ES-I3 (cell line): ENCODE measurements at regions not wholly inside any gene's neighbourhood (a gene's known extent, or its start where the extent isn't known, plus 50 kb on each side); places are given as distances from the start of the nearest gene placed in this dataset.
"Not testable (repeated sequence)": the region's sequence is repeated elsewhere in the genome, so short reads cannot be mapped to it uniquely, and the experiment has no call there.

Experiments used
- H3K36me3 ChIP-seq: 2 replicates; pipeline ENCODE4 v1.6.1; 2013; ENCODE audit warnings: mild to moderate bottlenecking, low read length, control low read depth, moderate library complexity; ENCODE audit not compliant: insufficient read depth
- H3K4me1 ChIP-seq: 2 replicates; pipeline ENCODE4 v1.6.1; 2013; ENCODE audit warnings: mild to moderate bottlenecking, control low read depth, low read length; ENCODE audit not compliant: insufficient read depth
- H3K9ac ChIP-seq: 2 replicates; pipeline ENCODE4 v1.6.1; 2013; ENCODE audit warnings: low read depth, mild to moderate bottlenecking, low read length, moderate library complexity
- H3K9me3 ChIP-seq: 2 replicates; pipeline ENCODE4 v1.6.1; 2013; ENCODE audit warnings: mild to moderate bottlenecking, low read length, moderate library complexity; ENCODE audit not compliant: control insufficient read depth, insufficient read depth

DNA sequence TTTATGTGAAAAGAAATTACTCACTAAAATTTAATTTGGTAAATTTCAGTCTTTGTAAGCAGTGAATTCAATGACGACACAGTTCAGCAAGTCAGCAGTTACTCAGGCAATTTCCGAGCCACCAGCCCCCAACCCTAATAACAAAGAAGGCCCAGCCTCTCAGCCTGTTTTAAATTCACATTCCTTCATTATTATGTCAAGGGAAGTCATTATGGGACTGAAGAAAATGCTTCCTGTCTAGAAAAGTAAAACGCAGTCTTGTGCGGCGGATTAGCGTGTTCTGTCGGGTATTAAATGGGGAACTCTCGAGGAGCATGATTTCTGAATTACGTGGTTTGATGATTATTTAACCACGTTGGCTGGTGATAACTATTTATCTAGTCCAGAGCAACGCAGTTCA is 177.6 kb downstream of the AIPL1 start:
- Histone ChIP-seq H3K9me3 (no peaks in the 10 kb centered on the region), H3K4me1 (peaks cover 23% of the 10 kb centered on the region), H3K9ac (peak overlapping the region; percentile 4; the same call in 1 of the 2 replicates), H3K36me3 (no peaks in the 10 kb centered on the region; the same call in 1 of the 2 replicates)

DNA sequence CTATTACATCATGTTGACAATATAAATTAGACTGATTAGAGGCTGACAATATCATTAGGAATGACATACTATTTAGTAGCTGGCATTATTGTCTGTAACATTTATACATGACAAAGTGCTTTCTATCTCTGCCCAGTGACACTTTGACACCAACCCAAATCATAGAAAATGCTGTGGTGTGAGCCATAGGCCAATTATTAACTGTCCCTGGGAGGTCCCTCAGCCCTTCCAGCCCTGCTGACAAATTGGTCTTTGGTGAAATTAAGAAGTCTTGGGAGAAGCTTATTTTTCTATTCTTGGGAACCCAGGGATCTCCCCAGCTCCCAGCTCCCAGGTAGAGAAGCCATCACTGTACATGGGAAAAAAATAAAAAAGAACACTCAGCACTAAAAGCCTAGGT is 179.6 kb downstream of the AIPL1 start:
- no peak overlapping the region for H3K9ac ChIP-seq
- no peaks in the 10 kb centered on the region; the same call in 1 of the 2 replicates for H3K36me3 ChIP-seq
- no peaks in the 10 kb centered on the region for H3K9me3 ChIP-seq
- H3K4me1 ChIP-seq = peaks cover 16% of the 10 kb centered on the region

DNA sequence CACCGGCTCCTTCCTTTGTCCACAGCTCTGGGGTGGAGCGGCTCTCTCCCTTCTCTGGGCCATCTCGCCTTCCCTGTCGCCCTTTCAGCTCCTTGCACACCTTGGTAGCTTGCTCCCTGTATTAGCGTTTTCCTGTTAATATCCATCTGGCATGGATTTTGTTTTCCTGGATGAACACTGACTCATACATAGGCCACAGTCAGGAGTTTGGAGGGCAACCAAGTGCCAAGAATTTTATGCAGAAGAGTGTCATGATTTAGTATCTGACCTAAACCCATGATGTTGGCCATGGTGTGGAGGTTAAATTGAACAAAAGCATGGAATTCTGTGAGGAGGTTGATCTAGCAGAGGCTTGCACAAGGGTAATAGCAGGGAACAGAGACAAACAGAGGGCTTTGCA is 180.9 kb downstream of the AIPL1 start:
- peaks cover 21% of the 10 kb centered on the region for H3K4me1 ChIP-seq
- no peaks in the 10 kb centered on the region; the same call in 1 of the 2 replicates for H3K36me3 ChIP-seq
- H3K9me3 ChIP-seq = no peaks in the 10 kb centered on the region
- H3K9ac ChIP-seq = no peak overlapping the region

DNA sequence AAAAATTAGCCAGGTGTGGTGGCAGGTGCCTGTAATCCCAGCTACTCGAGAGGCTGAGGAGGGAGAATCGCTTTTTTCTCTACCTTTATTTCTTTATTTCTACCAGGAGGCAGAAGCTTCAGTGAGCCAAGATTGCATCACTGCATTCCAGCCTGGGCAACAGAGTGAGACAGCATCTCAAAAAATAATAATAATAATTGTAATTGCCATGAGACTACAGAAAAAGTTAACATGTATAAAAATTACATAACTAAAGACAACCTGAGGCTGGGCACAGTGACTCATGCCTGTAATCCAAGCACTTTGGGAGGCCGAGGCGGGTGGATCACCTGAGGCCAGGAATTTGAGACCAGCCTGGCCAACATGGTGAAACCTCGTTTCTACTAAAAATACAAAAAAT is 181.5 kb downstream of the WSCD1 start:
- not testable (repeated sequence) for H3K36me3 ChIP-seq, H3K9me3 ChIP-seq

DNA sequence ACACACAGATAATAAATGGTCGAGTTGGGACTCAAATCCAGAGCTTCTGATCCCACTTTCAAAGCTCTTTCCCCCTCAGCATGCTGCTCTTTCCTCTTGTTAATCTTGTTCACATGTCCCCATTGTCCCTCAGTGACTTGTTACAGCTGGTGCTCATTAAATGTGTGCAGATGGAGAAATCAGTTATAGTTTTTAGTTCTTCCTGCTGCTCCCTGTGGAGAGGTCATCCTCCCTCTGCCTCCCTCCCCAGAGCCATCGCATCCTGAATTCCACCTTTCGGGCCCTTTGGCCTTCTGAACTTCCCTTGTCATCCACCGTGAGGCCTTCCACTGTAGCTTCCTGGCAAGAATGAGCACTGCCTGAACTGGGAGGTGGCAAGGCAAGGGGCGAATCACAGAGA is 179.6 kb downstream of the WSCD1 start:
- Histone ChIP-seq H3K36me3 (no peaks in the 10 kb centered on the region; the same call in 1 of the 2 replicates), H3K9me3 (no peaks in the 10 kb centered on the region), H3K9ac (no peak overlapping the region), H3K4me1 (peaks cover 8% of the 10 kb centered on the region; the same call in 1 of the 2 replicates)

More for the DNA sequence above, 181.5 kb downstream of the WSCD1 start:
- not testable (repeated sequence) for H3K9ac ChIP-seq
- H3K4me1 ChIP-seq = peaks cover 11% of the 10 kb centered on the region; the same call in 1 of the 2 replicates

DNA sequence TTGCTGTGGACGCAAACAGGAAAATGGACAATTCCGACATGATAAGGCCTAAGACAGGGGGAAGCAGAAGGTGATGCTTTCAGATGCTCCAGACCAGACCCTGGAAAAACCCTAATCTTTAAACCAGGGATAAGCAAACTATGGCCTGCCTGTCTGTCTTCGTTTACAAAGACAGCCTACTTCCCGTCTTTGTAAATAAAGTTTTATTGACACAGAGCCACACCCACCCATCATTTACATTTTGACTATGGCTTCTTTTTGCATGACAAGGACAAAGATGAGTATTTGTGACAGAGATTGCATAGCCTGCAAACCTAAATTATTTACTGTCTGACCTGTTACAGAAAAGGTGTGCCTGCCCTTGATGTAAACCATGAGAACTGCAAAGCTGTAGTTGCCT is 177.9 kb downstream of the WSCD1 start:
- H3K4me1 ChIP-seq = peaks cover 11% of the 10 kb centered on the region
- H3K9ac ChIP-seq = no peak overlapping the region
- no peaks in the 10 kb centered on the region; the same call in 1 of the 2 replicates for H3K36me3 ChIP-seq
- H3K9me3 ChIP-seq = no peaks in the 10 kb centered on the region

GRCh38 chr17:6245301-6246177 is 175.4 kb downstream of the WSCD1 start:
- no peak overlapping the region for H3K9ac ChIP-seq
- H3K9me3 ChIP-seq = no peaks in the 10 kb centered on the region
- no peaks in the 10 kb centered on the region for H3K36me3 ChIP-seq
- H3K4me1 ChIP-seq = peaks cover 30% of the 10 kb centered on the region

DNA sequence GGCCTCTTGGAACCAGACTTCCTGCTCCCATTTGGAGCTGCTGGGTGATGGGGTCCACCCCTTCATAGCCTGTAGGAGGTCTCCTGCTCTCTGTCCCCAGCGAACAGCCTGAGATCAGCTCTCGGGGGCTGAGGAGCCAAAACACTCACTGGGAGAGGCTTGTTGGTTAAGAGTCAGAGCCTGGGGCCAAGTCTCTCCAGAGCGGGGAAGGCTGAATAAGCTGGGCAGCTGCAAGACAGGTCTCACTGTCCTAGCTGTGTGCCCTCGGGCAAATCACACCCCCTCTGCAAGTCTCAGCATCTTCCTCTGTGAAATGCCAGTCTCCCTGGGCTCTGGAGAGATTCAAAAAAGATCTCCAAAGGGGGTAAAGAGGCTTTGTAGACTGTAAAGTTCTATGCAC is 174.6 kb downstream of the WSCD1 start:
- Histone ChIP-seq H3K4me1 (peaks cover 36% of the 10 kb centered on the region), H3K36me3 (no peaks in the 10 kb centered on the region), H3K9ac (no peak overlapping the region), H3K9me3 (no peaks in the 10 kb centered on the region)

- Histone ChIP-seq H3K9me3 (no peaks in the 10 kb centered on the region), H3K36me3 (no peaks in the 10 kb centered on the region), H3K9ac (no peak overlapping the region), H3K4me1 (peaks cover 34% of the 10 kb centered on the region)
These were observed 174.1 kb downstream of the WSCD1 start for GRCh38 chr17:6244253-6244652.

- H3K36me3 ChIP-seq = no peaks in the 10 kb centered on the region
- no peaks in the 10 kb centered on the region for H3K9me3 ChIP-seq
- no peak overlapping the region for H3K9ac ChIP-seq
- peaks cover 38% of the 10 kb centered on the region for H3K4me1 ChIP-seq
These were observed 173.0 kb downstream of the WSCD1 start for GRCh38 chr17:6243186-6243585.

GRCh38 chr17:6241996-6242395 is 171.8 kb downstream of the WSCD1 start:
- no peaks in the 10 kb centered on the region for H3K36me3 ChIP-seq
- no peak overlapping the region for H3K9ac ChIP-seq
- peaks cover 38% of the 10 kb centered on the region for H3K4me1 ChIP-seq
- H3K9me3 ChIP-seq = no peaks in the 10 kb centered on the region

DNA sequence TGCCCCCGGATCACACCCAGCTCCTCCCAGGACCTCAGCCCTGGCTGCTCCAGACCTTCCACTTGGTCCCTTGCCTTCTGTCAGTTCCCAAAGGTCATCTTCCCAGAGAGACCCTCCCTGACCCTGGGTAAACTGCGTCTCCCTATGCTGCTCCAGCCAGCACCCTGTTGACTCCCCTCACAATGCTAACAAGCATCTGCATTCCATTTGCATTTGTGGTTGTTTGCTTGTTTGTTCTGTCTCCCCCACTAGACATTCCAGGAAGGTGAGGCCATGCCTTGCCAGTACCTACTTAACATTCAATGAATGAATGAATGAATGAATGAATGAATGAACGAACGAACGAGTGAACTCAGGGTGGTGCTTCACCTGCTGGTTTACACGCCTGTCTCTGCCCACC is 171.2 kb downstream of the WSCD1 start:
- peaks cover 38% of the 10 kb centered on the region for H3K4me1 ChIP-seq
- no peak overlapping the region for H3K9ac ChIP-seq
- no peaks in the 10 kb centered on the region for H3K9me3 ChIP-seq
- H3K36me3 ChIP-seq = no peaks in the 10 kb centered on the region

- Histone ChIP-seq H3K4me1 (peaks cover 38% of the 10 kb centered on the region), H3K36me3 (no peaks in the 10 kb centered on the region), H3K9me3 (no peaks in the 10 kb centered on the region), H3K9ac (no peak overlapping the region)
These were observed 170.4 kb downstream of the WSCD1 start for GRCh38 chr17:6240601-6241000.

DNA sequence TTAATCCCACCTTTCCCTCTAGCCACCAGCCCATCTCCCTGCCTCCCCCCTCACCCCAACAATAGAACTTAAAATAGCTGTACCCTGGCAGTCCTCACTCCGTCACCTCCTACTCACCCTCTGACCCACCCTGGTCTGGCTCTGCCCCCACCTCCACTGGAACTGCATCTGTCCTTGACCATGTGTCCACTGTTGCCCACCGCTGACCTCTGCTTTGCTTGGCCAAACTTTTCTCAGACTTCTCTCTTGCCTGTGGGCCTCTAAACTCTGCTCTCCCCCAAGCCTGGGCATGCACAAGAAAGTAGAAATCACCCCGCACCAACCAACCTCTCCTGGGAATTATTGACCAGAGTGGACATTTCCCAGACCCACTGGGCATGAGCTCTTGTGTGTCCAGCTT is 169.8 kb downstream of the WSCD1 start:
- H3K9me3 ChIP-seq = no peaks in the 10 kb centered on the region
- H3K36me3 ChIP-seq = no peaks in the 10 kb centered on the region
- H3K9ac ChIP-seq = no peak overlapping the region
- peaks cover 38% of the 10 kb centered on the region for H3K4me1 ChIP-seq

- Histone ChIP-seq H3K9ac (no peak overlapping the region), H3K4me1 (peaks cover 36% of the 10 kb centered on the region), H3K36me3 (no peaks in the 10 kb centered on the region), H3K9me3 (no peaks in the 10 kb centered on the region)
These were observed 169.1 kb downstream of the WSCD1 start for GRCh38 chr17:6239241-6239798.
